KOPT-K1 (cell line): ENCODE measurements at regions not wholly inside any gene's neighbourhood (a gene's known extent, or its start where the extent isn't known, plus 50 kb on each side); places are given as distances from the start of the nearest gene placed in this dataset.
"Not testable (repeated sequence)": the region's sequence is repeated elsewhere in the genome, so short reads cannot be mapped to it uniquely, and the experiment has no call there.

ENCODE experiments used
- H3K27ac ChIP-seq: fragments of 200-600 bp; sonication (generic); 2 replicates; pipeline ENCODE4 v1.5.1; 2016; ENCODE audit warnings: antibody characterized with exemption, mild to moderate bottlenecking, low read depth, low read length; ENCODE audit not compliant: poor library complexity, severe bottlenecking
- H3K36me3 ChIP-seq: fragments of 200-600 bp; sonication (generic); 2 replicates; pipeline ENCODE4 v1.5.1; 2017; ENCODE audit warnings: antibody characterized with exemption, mild to moderate bottlenecking, low read length, moderate library complexity; ENCODE audit not compliant: insufficient read depth
- H3K9me3 ChIP-seq: fragments of 200-600 bp; sonication (generic); 2 replicates; pipeline ENCODE4 v1.5.1; 2017; ENCODE audit warnings: antibody characterized with exemption, low read length, mild to moderate bottlenecking; ENCODE audit not compliant: insufficient read depth, poor library complexity, severe bottlenecking

- Histone ChIP-seq H3K36me3 (no peaks in the 10 kb centered on the region), H3K9me3 (no peaks in the 10 kb centered on the region)
Observed at GRCh38 chrX:78822157-78822690, 74.7 kb downstream of the LPAR4 start.

GRCh38 chrX:78831523-78831922 lies 84.0 kb downstream of the LPAR4 start:
- no peaks in the 10 kb centered on the region for H3K36me3 ChIP-seq

More at GRCh38 chrX:78822157-78822690, 74.7 kb downstream of the LPAR4 start:
- H3K27ac ChIP-seq = no peak overlapping the region

GRCh38 chrX:78838709-78839108 lies 91.2 kb downstream of the LPAR4 start:
- H3K27ac ChIP-seq = no peak overlapping the region
- no peaks in the 10 kb centered on the region for H3K36me3 ChIP-seq
- no peaks in the 10 kb centered on the region for H3K9me3 ChIP-seq

More at GRCh38 chrX:78831523-78831922, 84.0 kb downstream of the LPAR4 start:
- no peak overlapping the region for H3K27ac ChIP-seq
- no peaks in the 10 kb centered on the region for H3K9me3 ChIP-seq

GRCh38 chrX:78839711-78840110 lies 92.2 kb downstream of the LPAR4 start:
- H3K27ac ChIP-seq = no peak overlapping the region
- H3K9me3 ChIP-seq = no peaks in the 10 kb centered on the region
- no peaks in the 10 kb centered on the region for H3K36me3 ChIP-seq

GRCh38 chrX:78844218-78844617 lies 96.7 kb downstream of the LPAR4 start:
- not testable (repeated sequence) for H3K27ac ChIP-seq, H3K36me3 ChIP-seq, H3K9me3 ChIP-seq

- H3K9me3 ChIP-seq, H3K36me3 ChIP-seq, H3K27ac ChIP-seq: not testable (repeated sequence)
Observed at GRCh38 chrX:78881248-78881647, 63.9 kb upstream of the P2RY10 start.

- H3K27ac ChIP-seq = peak overlapping the region; percentile 28
- no peaks in the 10 kb centered on the region for H3K9me3 ChIP-seq
- H3K36me3 ChIP-seq = no peaks in the 10 kb centered on the region
Observed at GRCh38 chrX:78886550-78886949, 58.6 kb upstream of the P2RY10 start.
